HG02973 (cell line): ENCODE measurements at regions not wholly inside any gene's neighbourhood (a gene's known extent, or its start where the extent isn't known, plus 50 kb on each side); places are given as distances from the start of the nearest gene placed in this dataset.
"Not testable (repeated sequence)": the region's sequence is repeated elsewhere in the genome, so short reads cannot be mapped to it uniquely, and the experiment has no call there.

Source experiments
- ATAC-seq: cut with Tn5 transposase; IDR thresholded peaks from one replicate; pipeline ENCODE4 v1.9.1; 2021; ENCODE audit warnings: moderate library complexity; ENCODE audit not compliant: unreplicated experiment

GRCh38 chr19:30066781-30067759, 125.0 kb downstream of the URI1 start:
- no peak for ATAC-seq

- not testable (repeated sequence) for ATAC-seq
These were observed 126.0 kb downstream of the URI1 start for GRCh38 chr19:30067956-30068506.

- ATAC-seq: no peak
These were observed 126.7 kb downstream of the URI1 start for GRCh38 chr19:30068528-30069395.

- ATAC-seq: no peak
These were observed 127.6 kb downstream of the URI1 start for GRCh38 chr19:30069535-30070197.

- ATAC-seq: no peak
These were observed 128.3 kb downstream of the URI1 start for GRCh38 chr19:30070198-30070967.

- ATAC-seq: no peak
These were observed 129.1 kb downstream of the URI1 start for GRCh38 chr19:30070968-30071632.

GRCh38 chr19:30071871-30072270, 129.8 kb downstream of the URI1 start:
- ATAC-seq: no peak

GRCh38 chr19:30073152-30074000, 131.3 kb downstream of the URI1 start:
- no peak for ATAC-seq

GRCh38 chr19:30074096-30074495, 132.1 kb downstream of the URI1 start:
- no peak for ATAC-seq

- ATAC-seq: no peak
These were observed 133.0 kb downstream of the URI1 start for GRCh38 chr19:30074741-30075715.

GRCh38 chr19:30076101-30076551, 134.1 kb downstream of the URI1 start:
- ATAC-seq: no peak

GRCh38 chr19:30076751-30077670, 135.0 kb downstream of the URI1 start:
- no peak for ATAC-seq

GRCh38 chr19:30077851-30078355, 135.9 kb downstream of the URI1 start:
- no peak for ATAC-seq

- ATAC-seq: no peak
These were observed 136.4 kb downstream of the URI1 start for GRCh38 chr19:30078381-30078910.

- ATAC-seq: no peak
These were observed 137.2 kb downstream of the URI1 start for GRCh38 chr19:30079200-30079599.

GRCh38 chr19:30082168-30082567, 140.1 kb downstream of the URI1 start:
- ATAC-seq: no peak
